ENCODE measurements at regions not wholly inside any gene's neighbourhood (a gene's known extent, or its start where the extent isn't known, plus 50 kb on each side); places are given as distances from the start of the nearest gene placed in this dataset.

- Histone ChIP-seq H3K4me1 (ENCODE audit: control insufficient read depth, insufficient read depth, low read length) (no peaks in the 10 kb centered on the region), H3K27ac (ENCODE audit: low read depth, low read length) (no peak overlapping the region), H3K4me3 (ENCODE audit: low read length) (no peak overlapping the region), H3K27me3 (ENCODE audit: control insufficient read depth, insufficient read depth, low read length, poor library complexity, severe bottlenecking) (no peaks in the 10 kb centered on the region), H3K9ac (ENCODE audit: extremely low read depth, low read length, poor library complexity, severe bottlenecking) (no peak overlapping the region), H3K36me3 (ENCODE audit: control insufficient read depth, insufficient read depth, low read length) (no peaks in the 10 kb centered on the region), H3K9me3 (ENCODE audit: control insufficient read depth, low read length) (peaks cover 5% of the 10 kb centered on the region)
- Mint-ChIP-seq H3K9me3 (no peaks in the 10 kb centered on the region), H3K27me3 (ENCODE audit: insufficient read depth) (no peaks in the 10 kb centered on the region), H3K4me1 (no peaks in the 10 kb centered on the region), H3K4me3 (no peak overlapping the region), H3K27ac (no peak overlapping the region), H3K36me3 (ENCODE audit: low read depth) (peaks cover 1% of the 10 kb centered on the region)
- 95 to 100% methylated on average over 1 of the region's 1 CpG for WGBS, 2 experiments (ENCODE audit: insufficient coverage in 1 of 2, insufficient read length in 1 of 2)
- TF ChIP-seq CTCF (conservative IDR thresholded peaks at IDR 0.05): no peak
- DNase-seq: no peak
Observed at GRCh38 chr5:96236831-96237230, 196.2 kb downstream of the PCSK1 start.

- H3K27ac ChIP-seq (ENCODE audit: low read depth, low read length): no peak overlapping the region
Observed at GRCh38 chr5:96236051-96236450, 197.0 kb downstream of the PCSK1 start.

GRCh38 chr5:96235008-96235910 is 197.8 kb downstream of the PCSK1 start:
- Histone ChIP-seq H3K36me3 (ENCODE audit: control insufficient read depth, insufficient read depth, low read length) (no peaks in the 10 kb centered on the region), H3K4me3 (ENCODE audit: low read length) (no peak overlapping the region), H3K9me3 (ENCODE audit: control insufficient read depth, low read length) (peaks cover 5% of the 10 kb centered on the region), H3K9ac (ENCODE audit: extremely low read depth, low read length, poor library complexity, severe bottlenecking) (no peak overlapping the region), H3K27ac (ENCODE audit: low read depth, low read length) (no peak overlapping the region), H3K4me1 (ENCODE audit: control insufficient read depth, insufficient read depth, low read length) (no peaks in the 10 kb centered on the region), H3K27me3 (ENCODE audit: control insufficient read depth, insufficient read depth, low read length, poor library complexity, severe bottlenecking) (no peaks in the 10 kb centered on the region)
- Mint-ChIP-seq H3K4me3 (no peak overlapping the region), H3K9me3 (no peaks in the 10 kb centered on the region), H3K4me1 (no peaks in the 10 kb centered on the region), H3K27me3 (ENCODE audit: insufficient read depth) (no peaks in the 10 kb centered on the region), H3K36me3 (ENCODE audit: low read depth) (no peaks in the 10 kb centered on the region), H3K27ac (no peak overlapping the region)
- 90 to 92% methylated on average over 2 to 5 of the region's 5 CpGs for WGBS, 2 experiments (ENCODE audit: insufficient coverage in 1 of 2, insufficient read length in 1 of 2)
- TF ChIP-seq CTCF (conservative IDR thresholded peaks at IDR 0.05): no peak
- no peak for DNase-seq

More at GRCh38 chr5:96236051-96236450, 197.0 kb downstream of the PCSK1 start:
- Mint-ChIP-seq H3K4me1 (no peaks in the 10 kb centered on the region), H3K4me3 (no peak overlapping the region), H3K9me3 (no peaks in the 10 kb centered on the region), H3K27me3 (ENCODE audit: insufficient read depth) (no peaks in the 10 kb centered on the region), H3K36me3 (ENCODE audit: low read depth) (no peaks in the 10 kb centered on the region), H3K27ac (no peak overlapping the region)
- WGBS, 2 experiments (ENCODE audit: insufficient coverage in 1 of 2, insufficient read length in 1 of 2): 96% methylated on average over 1 of the region's 1 CpG; no CpG with 5 or more reads in 1 of the 2 experiments
- no peak for TF ChIP-seq CTCF (conservative IDR thresholded peaks at IDR 0.05)
- Histone ChIP-seq H3K4me1 (ENCODE audit: control insufficient read depth, insufficient read depth, low read length) (no peaks in the 10 kb centered on the region), H3K4me3 (ENCODE audit: low read length) (no peak overlapping the region), H3K27me3 (ENCODE audit: control insufficient read depth, insufficient read depth, low read length, poor library complexity, severe bottlenecking) (no peaks in the 10 kb centered on the region), H3K9ac (ENCODE audit: extremely low read depth, low read length, poor library complexity, severe bottlenecking) (no peak overlapping the region), H3K9me3 (ENCODE audit: control insufficient read depth, low read length) (peaks cover 5% of the 10 kb centered on the region), H3K36me3 (ENCODE audit: control insufficient read depth, insufficient read depth, low read length) (no peaks in the 10 kb centered on the region)
- no peak for DNase-seq
